PC-3 (cell line): ENCODE measurements at regions not wholly inside any gene's neighbourhood (a gene's known extent, or its start where the extent isn't known, plus 50 kb on each side); places are given as distances from the start of the nearest gene placed in this dataset.

Experiments
- ATAC-seq: fragments of 200-7000 bp; cut with Tn5 transposase; 2 replicates; pipeline ENCODE4 v1.9.1; 2020; ENCODE audit warnings: mild to moderate bottlenecking, moderate library complexity
- BruUV-seq: library from RNA; stranded (reverse); fragments of 400-500 nt; replicated peaks from 2 replicates; lab custom pipeline; 2021; lab: Mats Ljungman, UMichigan
- CTCF ChIA-PET: fragments of 300-600 bp; sonication (Branson Sonifier 250); formaldehyde crosslinking; loops from one replicate; lab custom pipeline; 2022; ENCODE audit warnings: antibody characterized with exemption; lab: Charles Lee
- POLR2A ChIA-PET: fragments of 300-600 bp; sonication (Branson Sonifier 250); formaldehyde crosslinking; loops from one replicate; lab custom pipeline; 2022; ENCODE audit warnings: antibody characterized with exemption; ENCODE audit not compliant: unreplicated experiment; lab: Charles Lee
- DNase-seq: peaks from one replicate; pipeline ENCODE4 v3.0.0-alpha.2; 2015
- H2AFZ ChIP-seq: fragments of 300-600 bp; sonication (generic); 2 replicates; pipeline ENCODE4 v1.6.0; 2016; ENCODE audit warnings: antibody characterized with exemption, low read length
- H3F3A ChIP-seq: fragments of 300-600 bp; sonication (generic); one replicate; pipeline ENCODE4 v1.6.0; 2017; ENCODE audit warnings: antibody characterized with exemption, low read length, control low read depth, mild to moderate bottlenecking; ENCODE audit not compliant: unreplicated experiment
- H3K27ac ChIP-seq: fragments of 300-600 bp; sonication (generic); 2 replicates; pipeline ENCODE4 v1.5.1; 2016; ENCODE audit warnings: mild to moderate bottlenecking, low read length
- H3K27me3 ChIP-seq: fragments of 300-600 bp; sonication (generic); 2 replicates; pipeline ENCODE4 v1.6.1; 2016; ENCODE audit warnings: low read length, mixed read lengths
- H3K36me3 ChIP-seq: fragments of 300-600 bp; sonication (generic); 2 replicates; pipeline ENCODE4 v1.6.1; 2016; ENCODE audit warnings: low read depth, mixed run types, low read length, mixed read lengths
- H3K4me1 ChIP-seq: fragments of 300-600 bp; sonication (generic); 2 replicates; pipeline ENCODE4 v1.5.1; 2016; ENCODE audit warnings: low read length; ENCODE audit not compliant: insufficient read depth
- H3K4me2 ChIP-seq: fragments of 300-600 bp; sonication (generic); 2 replicates; pipeline ENCODE4 v1.6.0; 2016; ENCODE audit warnings: low read length
- H3K4me3 ChIP-seq: fragments of 300-600 bp; sonication (generic); 2 replicates; pipeline ENCODE4 v1.5.1; 2016; ENCODE audit warnings: mild to moderate bottlenecking, low read length, mixed read lengths
- H3K79me2 ChIP-seq: fragments of 300-600 bp; sonication (generic); 2 replicates; pipeline ENCODE4 v1.6.1; 2017; ENCODE audit warnings: low read length, mixed read lengths
- H3K9ac ChIP-seq: fragments of 300-600 bp; sonication (generic); 2 replicates; pipeline ENCODE4 v1.6.0; 2016; ENCODE audit warnings: mild to moderate bottlenecking, low read length
- H3K9me2 ChIP-seq: fragments of 300-600 bp; sonication (generic); replicated peaks from 2 replicates; pipeline ENCODE4 v1.6.1; 2016; ENCODE audit warnings: mixed run types, low read length, mixed read lengths
- H3K9me3 ChIP-seq: fragments of 300-600 bp; sonication (generic); 2 replicates; pipeline ENCODE4 v1.6.1; 2016; ENCODE audit warnings: low read length, mixed read lengths
- H4K20me1 ChIP-seq: fragments of 300-600 bp; sonication (generic); 2 replicates; pipeline ENCODE4 v1.6.1; 2016; ENCODE audit warnings: low read length, mixed read lengths
- EZH2 ChIP-seq: fragments of 300-600 bp; sonication (generic); IDR thresholded peaks from one replicate; pipeline ENCODE4 v1.6.1; 2017; ENCODE audit warnings: antibody characterized with exemption, mild to moderate bottlenecking, low read length; ENCODE audit not compliant: unreplicated experiment
- EZH2phosphoT487 ChIP-seq: fragments of 300-600 bp; sonication (generic); IDR thresholded peaks from 2 replicates; pipeline ENCODE4 v1.6.1; 2018; ENCODE audit warnings: mild to moderate bottlenecking, antibody characterized with exemption, low read length, borderline replicate concordance
- intact Hi-C: fragments of 100-400 bp; cut with micrococcal nuclease; formaldehyde crosslinking; loops from 2 replicates; pipeline ENCODE4 v1.9.0; 2023
- TF ChIP-seq, protein P1 (sequence below): fragments of 300-600 bp; sonication (generic); conservative IDR thresholded peaks from 2 replicates; pipeline ENCODE4 v1.5.1; 2017; ENCODE audit warnings: antibody characterized with exemption, low read depth, mild to moderate bottlenecking, low read length

DNA sequence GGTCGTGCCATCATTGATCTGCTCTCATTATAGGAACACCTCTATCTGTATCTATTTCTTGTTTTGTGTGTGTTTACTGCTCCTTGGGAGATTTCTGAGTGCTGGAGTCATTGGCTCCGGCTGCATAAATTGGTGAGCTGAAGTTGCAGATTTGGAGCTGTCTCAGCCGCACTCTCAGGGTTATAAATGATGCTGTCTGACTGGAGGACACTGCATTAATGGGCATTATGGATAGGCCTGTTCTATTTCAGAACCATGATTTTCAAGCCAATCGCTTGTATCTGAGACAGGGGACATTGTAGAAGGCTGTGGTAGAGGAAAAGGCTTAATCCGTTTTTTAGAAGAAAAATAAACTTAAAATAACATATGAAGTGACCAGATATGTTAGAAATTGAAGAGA is 126.4 kb upstream of the KIF2B start:
- ChIA-PET CTCF (no interaction called here), POLR2A (no interaction called here)
- no TSS peak for BruUV-seq
- no peaks in the 10 kb centered on the region for H3K4me1 ChIP-seq
- no peaks in the 10 kb centered on the region for H4K20me1 ChIP-seq
- no peak overlapping the region for H3K9ac ChIP-seq
- H2AFZ ChIP-seq = no peak overlapping the region
- intact Hi-C loops = no loop called here
- H3K27ac ChIP-seq = no peak overlapping the region
- H3K9me3 ChIP-seq = peaks cover 14% of the 10 kb centered on the region; the same call in 1 of the 2 replicates
- H3K9me2 ChIP-seq = no peaks in the 10 kb centered on the region
- DNase-seq (no peak), ATAC-seq (no peak)
- H3K79me2 ChIP-seq = no peaks in the 10 kb centered on the region
- no peak overlapping the region for H3K4me3 ChIP-seq
- no peaks in the 10 kb centered on the region for H3K27me3 ChIP-seq
- H3K36me3 ChIP-seq = no peaks in the 10 kb centered on the region
- no peak overlapping the region for H3K4me2 ChIP-seq
- TF ChIP-seq EZH2 (no peak), EZH2phosphoT487 (no peak)
- TF ChIP-seq, protein P1, sequence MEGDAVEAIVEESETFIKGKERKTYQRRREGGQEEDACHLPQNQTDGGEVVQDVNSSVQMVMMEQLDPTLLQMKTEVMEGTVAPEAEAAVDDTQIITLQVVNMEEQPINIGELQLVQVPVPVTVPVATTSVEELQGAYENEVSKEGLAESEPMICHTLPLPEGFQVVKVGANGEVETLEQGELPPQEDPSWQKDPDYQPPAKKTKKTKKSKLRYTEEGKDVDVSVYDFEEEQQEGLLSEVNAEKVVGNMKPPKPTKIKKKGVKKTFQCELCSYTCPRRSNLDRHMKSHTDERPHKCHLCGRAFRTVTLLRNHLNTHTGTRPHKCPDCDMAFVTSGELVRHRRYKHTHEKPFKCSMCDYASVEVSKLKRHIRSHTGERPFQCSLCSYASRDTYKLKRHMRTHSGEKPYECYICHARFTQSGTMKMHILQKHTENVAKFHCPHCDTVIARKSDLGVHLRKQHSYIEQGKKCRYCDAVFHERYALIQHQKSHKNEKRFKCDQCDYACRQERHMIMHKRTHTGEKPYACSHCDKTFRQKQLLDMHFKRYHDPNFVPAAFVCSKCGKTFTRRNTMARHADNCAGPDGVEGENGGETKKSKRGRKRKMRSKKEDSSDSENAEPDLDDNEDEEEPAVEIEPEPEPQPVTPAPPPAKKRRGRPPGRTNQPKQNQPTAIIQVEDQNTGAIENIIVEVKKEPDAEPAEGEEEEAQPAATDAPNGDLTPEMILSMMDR = no peak
- no peaks in the 10 kb centered on the region for H3F3A ChIP-seq

- ChIA-PET POLR2A (no interaction called here), CTCF (no interaction called here)
- no peaks in the 10 kb centered on the region for H3K4me1 ChIP-seq
These were observed 135.4 kb upstream of the KIF2B start for GRCh38 chr17:53687324-53687723.

DNA sequence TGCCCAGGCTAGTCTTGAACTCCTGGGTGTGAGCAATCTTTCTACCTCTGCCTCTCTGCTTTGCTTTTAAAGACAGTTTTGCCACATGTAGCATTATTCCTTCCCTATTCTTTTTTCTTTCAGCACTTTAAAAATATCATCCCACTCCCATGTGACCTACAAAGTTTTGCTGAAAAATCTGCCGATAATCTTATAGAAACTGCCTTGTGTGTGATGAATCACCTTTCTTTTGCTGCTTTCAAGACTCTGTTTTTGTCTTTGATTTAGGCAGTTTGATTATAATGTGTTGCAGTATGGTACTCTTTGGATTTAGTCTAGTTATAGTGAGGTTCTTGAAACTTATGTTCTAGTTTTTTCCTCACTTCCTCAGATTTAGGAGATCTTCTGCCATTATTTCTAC is 142.0 kb upstream of the KIF2B start:
- Histone ChIP-seq H3F3A (no peaks in the 10 kb centered on the region), H3K4me2 (no peak overlapping the region), H3K27me3 (no peaks in the 10 kb centered on the region), H3K36me3 (no peaks in the 10 kb centered on the region), H3K9me2 (no peaks in the 10 kb centered on the region), H3K27ac (no peak overlapping the region), H2AFZ (no peak overlapping the region), H3K9me3 (peaks cover 40% of the 10 kb centered on the region), H4K20me1 (no peaks in the 10 kb centered on the region), H3K4me1 (no peaks in the 10 kb centered on the region), H3K4me3 (no peak overlapping the region), H3K9ac (no peak overlapping the region), H3K79me2 (no peaks in the 10 kb centered on the region)
- no TSS peak for BruUV-seq
- DNase-seq (no peak), ATAC-seq (no peak)
- ChIA-PET POLR2A (no interaction called here), CTCF (no interaction called here)
- intact Hi-C loops = no loop called here
- no peak for TF ChIP-seq EZH2
- TF ChIP-seq EZH2phosphoT487 = no peak
- TF ChIP-seq, protein P1 = no peak

More at GRCh38 chr17:53687324-53687723, 135.4 kb upstream of the KIF2B start:
- ATAC-seq (no peak), DNase-seq (no peak)
- no peaks in the 10 kb centered on the region for H4K20me1 ChIP-seq
- no TSS peak for BruUV-seq
- H2AFZ ChIP-seq = no peak overlapping the region
- intact Hi-C loops = no loop called here
- H3K9me2 ChIP-seq = no peaks in the 10 kb centered on the region
- no peak overlapping the region for H3K27ac ChIP-seq
- H3K36me3 ChIP-seq = no peaks in the 10 kb centered on the region
- H3K79me2 ChIP-seq = no peaks in the 10 kb centered on the region
- TF ChIP-seq EZH2 (no peak), EZH2phosphoT487 (no peak)
- TF ChIP-seq, protein P1 = no peak
- H3K4me2 ChIP-seq = no peak overlapping the region
- H3K9me3 ChIP-seq = peaks cover 22% of the 10 kb centered on the region; the same call in 1 of the 2 replicates
- H3F3A ChIP-seq = no peaks in the 10 kb centered on the region
- H3K9ac ChIP-seq = no peak overlapping the region
- no peaks in the 10 kb centered on the region for H3K27me3 ChIP-seq
- H3K4me3 ChIP-seq = no peak overlapping the region
